ENCODE measurements at regions not wholly inside any gene's neighbourhood (a gene's known extent, or its start where the extent isn't known, plus 50 kb on each side); places are given as distances from the start of the nearest gene placed in this dataset.

- no peak for DNase-seq
Observed at GRCh38 chr10:107733328-107734130, 569.0 kb upstream of the SORCS1 start.

GRCh38 chr10:107732045-107732444 lies 567.5 kb upstream of the SORCS1 start:
- DNase-seq = no peak

GRCh38 chr10:107728807-107729206 lies 564.3 kb upstream of the SORCS1 start:
- DNase-seq = no peak

- no peak for DNase-seq
Observed at GRCh38 chr10:107727767-107728317, 563.3 kb upstream of the SORCS1 start.

GRCh38 chr10:107718864-107719263 lies 554.4 kb upstream of the SORCS1 start:
- DNase-seq = no peak

- no peak for DNase-seq
Observed at GRCh38 chr10:107717046-107717445, 552.5 kb upstream of the SORCS1 start.

- DNase-seq = no peak
Observed at GRCh38 chr10:107715565-107715964, 551.1 kb upstream of the SORCS1 start.

GRCh38 chr10:107708981-107709380 lies 544.5 kb upstream of the SORCS1 start:
- no peak for DNase-seq

- no peak for DNase-seq
Observed at GRCh38 chr10:107706096-107706725, 541.7 kb upstream of the SORCS1 start.

GRCh38 chr10:107701943-107702342 lies 537.4 kb upstream of the SORCS1 start:
- DNase-seq = no peak

- no peak for DNase-seq
Observed at GRCh38 chr10:107692072-107692471, 527.6 kb upstream of the SORCS1 start.

- DNase-seq = no peak
Observed at GRCh38 chr10:107689323-107689722, 524.8 kb upstream of the SORCS1 start.

GRCh38 chr10:107687701-107688100 lies 523.2 kb upstream of the SORCS1 start:
- no peak for DNase-seq

GRCh38 chr10:107686095-107686494 lies 521.6 kb upstream of the SORCS1 start:
- DNase-seq = no peak

GRCh38 chr10:107671960-107672359 lies 507.5 kb upstream of the SORCS1 start:
- DNase-seq = no peak

- DNase-seq = no peak
Observed at GRCh38 chr10:107666214-107666613, 501.7 kb upstream of the SORCS1 start.

GRCh38 chr10:107665459-107665858 lies 501.0 kb upstream of the SORCS1 start:
- no peak for DNase-seq

- DNase-seq = no peak
Observed at GRCh38 chr10:107657851-107658250, 493.3 kb upstream of the SORCS1 start.

GRCh38 chr10:107656932-107657331 lies 492.4 kb upstream of the SORCS1 start:
- DNase-seq = no peak

GRCh38 chr10:107653832-107654287 lies 489.4 kb upstream of the SORCS1 start:
- no peak for DNase-seq

GRCh38 chr10:107650939-107651338 lies 486.4 kb upstream of the SORCS1 start:
- DNase-seq = no peak

GRCh38 chr10:107649249-107649648 lies 484.7 kb upstream of the SORCS1 start:
- no peak for DNase-seq

GRCh38 chr10:107647462-107647861 lies 483.0 kb upstream of the SORCS1 start:
- no peak for DNase-seq

GRCh38 chr10:107631876-107632275 lies 467.4 kb upstream of the SORCS1 start:
- DNase-seq = no peak

Measured in stimulated activated CD4-positive, alpha-beta T cell treated with anti-CD3 and anti-CD28 coated beads, Interleukin-4, amount 100 ng/mL, for 24 hours (primary cell).